DND-41 (cell line): ENCODE measurements at regions not wholly inside any gene's neighbourhood (a gene's known extent, or its start where the extent isn't known, plus 50 kb on each side); places are given as distances from the start of the nearest gene placed in this dataset.

Experiments used
- ATAC-seq: fragments of 200-7000 bp; cut with Tn5 transposase; 3 replicates; pipeline ENCODE4 v1.9.1; 2021; ENCODE audit warnings: low read depth; ENCODE audit not compliant: insufficient read depth
- DNase-seq: peaks from one replicate; pipeline ENCODE4 v3.0.0-alpha.2; 2020
- H2AFZ ChIP-seq: 2 replicates; pipeline ENCODE4 v1.6.0; 2012; ENCODE audit warnings: low read depth, low read length
- H3K27ac ChIP-seq: 2 replicates; pipeline ENCODE4 v1.5.1; 2012; ENCODE audit warnings: low read length, inconsistent platforms
- H3K27me3 ChIP-seq: fragments of 200-600 bp; sonication (generic); 2 replicates; pipeline ENCODE4 v1.6.0; 2012; ENCODE audit warnings: low read length, mild to moderate bottlenecking, inconsistent platforms; ENCODE audit not compliant: insufficient read depth, poor library complexity
- H3K36me3 ChIP-seq: 2 replicates; pipeline ENCODE4 v1.5.1; 2012; ENCODE audit warnings: low read length, inconsistent platforms; ENCODE audit not compliant: insufficient read depth
- H3K4me1 ChIP-seq: 2 replicates; pipeline ENCODE4 v1.5.1; 2012; ENCODE audit warnings: mild to moderate bottlenecking, low read length; ENCODE audit not compliant: insufficient read depth
- H3K4me2 ChIP-seq: 2 replicates; pipeline ENCODE4 v1.6.0; 2012; ENCODE audit warnings: mild to moderate bottlenecking, moderate library complexity, low read length, inconsistent platforms; ENCODE audit not compliant: insufficient read depth
- H3K4me3 ChIP-seq, 2 experiments: fragments of 200-600 bp in 1 of 2; shearing (Covaris generic) in 1 of 2; 2 replicates each; pipeline ENCODE4 v1.5.1; 2012 to 2016; ENCODE audit warnings: inconsistent platforms in 2 of 2, low read length in 2 of 2, mild to moderate bottlenecking in 2 of 2, low read depth in 1 of 2, moderate library complexity in 1 of 2
- H3K79me2 ChIP-seq: 2 replicates; pipeline ENCODE4 v1.6.0; 2012; ENCODE audit warnings: low read length, inconsistent platforms; ENCODE audit not compliant: insufficient read depth
- H3K9ac ChIP-seq: 2 replicates; pipeline ENCODE4 v1.6.0; 2012; ENCODE audit warnings: low read depth, mild to moderate bottlenecking, inconsistent platforms, low read length, moderate library complexity
- H3K9me3 ChIP-seq: 2 replicates; pipeline ENCODE4 v1.5.1; 2012; ENCODE audit warnings: low read length, moderate library complexity, mild to moderate bottlenecking, inconsistent platforms; ENCODE audit not compliant: insufficient read depth, severe bottlenecking
- H4K20me1 ChIP-seq: 2 replicates; pipeline ENCODE4 v1.6.0; 2012; ENCODE audit warnings: low read length; ENCODE audit not compliant: insufficient read depth
- EZH2 ChIP-seq: IDR thresholded peaks from 3 replicates; pipeline ENCODE4 v1.6.1; 2012; ENCODE audit warnings: borderline replicate concordance, low read depth, mild to moderate bottlenecking, moderate library complexity, low read length, inconsistent platforms; ENCODE audit not compliant: severe bottlenecking
- TF ChIP-seq, protein P1 (sequence below): IDR thresholded peaks from 2 replicates; pipeline ENCODE4 v1.5.1; 2012; ENCODE audit warnings: borderline replicate concordance, low read length, moderate library complexity, mild to moderate bottlenecking; ENCODE audit not compliant: poor library complexity, severe bottlenecking; ENCODE audit errors: extremely low read depth

DNA sequence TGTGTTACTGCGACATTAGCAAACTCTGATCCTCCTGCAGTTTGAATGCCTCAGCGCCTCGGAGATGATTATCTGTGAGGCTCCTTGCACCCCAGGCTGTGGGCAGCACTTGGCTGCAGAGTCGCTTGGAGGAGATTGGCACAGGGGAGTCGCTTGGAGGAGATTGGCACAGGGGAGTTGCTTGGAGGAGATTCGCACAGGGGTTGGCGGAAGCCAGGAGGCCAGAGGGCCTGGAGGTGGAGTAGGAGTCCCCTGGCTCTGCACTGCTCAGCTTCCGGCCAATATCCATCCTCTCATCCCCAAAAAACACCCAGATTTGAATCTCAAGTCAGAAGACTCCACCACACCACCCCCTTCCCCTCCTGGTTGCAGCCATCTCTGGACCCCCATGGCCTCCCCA lies 192.6 kb upstream of the NECTIN1 start:
- no peaks in the 10 kb centered on the region for H3K4me1 ChIP-seq
- H3K4me3 ChIP-seq: no peak overlapping the region
- no peaks in the 10 kb centered on the region for H3K79me2 ChIP-seq
- H3K36me3 ChIP-seq: no peaks in the 10 kb centered on the region
- no peak for TF ChIP-seq EZH2
- TF ChIP-seq, protein P1, sequence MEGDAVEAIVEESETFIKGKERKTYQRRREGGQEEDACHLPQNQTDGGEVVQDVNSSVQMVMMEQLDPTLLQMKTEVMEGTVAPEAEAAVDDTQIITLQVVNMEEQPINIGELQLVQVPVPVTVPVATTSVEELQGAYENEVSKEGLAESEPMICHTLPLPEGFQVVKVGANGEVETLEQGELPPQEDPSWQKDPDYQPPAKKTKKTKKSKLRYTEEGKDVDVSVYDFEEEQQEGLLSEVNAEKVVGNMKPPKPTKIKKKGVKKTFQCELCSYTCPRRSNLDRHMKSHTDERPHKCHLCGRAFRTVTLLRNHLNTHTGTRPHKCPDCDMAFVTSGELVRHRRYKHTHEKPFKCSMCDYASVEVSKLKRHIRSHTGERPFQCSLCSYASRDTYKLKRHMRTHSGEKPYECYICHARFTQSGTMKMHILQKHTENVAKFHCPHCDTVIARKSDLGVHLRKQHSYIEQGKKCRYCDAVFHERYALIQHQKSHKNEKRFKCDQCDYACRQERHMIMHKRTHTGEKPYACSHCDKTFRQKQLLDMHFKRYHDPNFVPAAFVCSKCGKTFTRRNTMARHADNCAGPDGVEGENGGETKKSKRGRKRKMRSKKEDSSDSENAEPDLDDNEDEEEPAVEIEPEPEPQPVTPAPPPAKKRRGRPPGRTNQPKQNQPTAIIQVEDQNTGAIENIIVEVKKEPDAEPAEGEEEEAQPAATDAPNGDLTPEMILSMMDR: no peak
- DNase-seq (no peak), ATAC-seq (no peak)
- H3K9me3 ChIP-seq: no peaks in the 10 kb centered on the region
- no peak overlapping the region for H3K27ac ChIP-seq
- H3K9ac ChIP-seq: no peak overlapping the region
- H4K20me1 ChIP-seq: no peaks in the 10 kb centered on the region
- H2AFZ ChIP-seq: no peak overlapping the region
- no peak overlapping the region for H3K4me2 ChIP-seq
- peaks cover 21% of the 10 kb centered on the region for H3K27me3 ChIP-seq

DNA sequence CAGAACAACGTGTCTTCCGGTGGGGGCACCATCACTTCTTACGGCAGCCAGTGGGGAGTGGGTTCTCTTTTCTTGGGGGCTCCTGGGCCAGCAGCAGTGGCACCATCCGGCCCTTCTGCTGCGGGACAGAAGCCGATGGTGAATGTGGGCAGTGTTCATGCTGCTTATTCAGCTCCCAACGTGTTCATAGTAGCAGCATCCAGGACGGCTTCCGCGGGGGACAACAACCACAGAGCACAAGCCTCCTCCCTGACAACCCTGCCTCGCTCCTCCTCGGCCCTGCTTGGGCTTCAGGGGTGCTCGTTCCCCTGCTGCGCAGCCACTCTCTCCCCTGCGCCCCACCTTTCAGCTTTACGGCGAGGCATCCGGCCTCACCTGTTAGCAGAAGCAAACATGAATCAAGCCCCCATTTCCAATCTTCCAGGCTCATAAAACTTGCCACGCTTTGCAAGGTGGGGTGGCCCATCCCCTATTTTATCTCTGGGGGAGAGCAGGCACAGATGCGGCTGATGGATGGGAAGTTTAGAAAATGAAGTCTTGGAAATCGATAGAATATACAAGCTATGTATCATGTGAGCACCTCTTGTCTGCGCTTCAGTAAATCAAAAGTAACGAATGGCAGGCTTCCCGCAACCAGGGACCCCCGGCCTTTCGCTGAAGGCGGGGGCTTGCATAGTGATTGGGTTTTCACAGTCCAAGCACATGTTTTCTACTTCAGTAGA lies 191.8 kb upstream of the NECTIN1 start:
- Histone ChIP-seq H3K36me3 (no peaks in the 10 kb centered on the region), H3K27me3 (peaks cover 21% of the 10 kb centered on the region)

DNA sequence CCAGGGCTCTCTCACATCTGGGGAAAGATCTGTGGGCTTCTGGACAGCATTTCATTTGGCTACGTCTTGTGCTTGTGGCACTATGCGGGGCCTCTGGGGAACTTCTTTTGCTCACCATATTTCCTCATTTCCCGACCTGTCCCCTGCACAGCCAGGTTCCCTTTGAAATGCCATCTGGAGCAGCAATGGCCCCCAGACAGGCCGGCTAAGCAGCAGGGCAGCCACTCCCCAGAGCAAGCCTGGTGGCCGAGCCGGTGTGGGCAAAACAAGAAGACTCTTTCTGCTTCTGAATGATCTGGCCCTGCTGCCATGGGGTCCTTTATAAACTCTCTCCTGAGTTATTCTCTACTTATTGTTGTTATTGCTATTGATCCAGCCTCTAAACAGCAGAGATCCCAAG lies 190.7 kb upstream of the NECTIN1 start:
- Histone ChIP-seq H3K27ac (no peak overlapping the region), H3K4me3 (no peak overlapping the region), H3K79me2 (no peaks in the 10 kb centered on the region), H3K27me3 (peaks cover 21% of the 10 kb centered on the region), H3K9me3 (no peaks in the 10 kb centered on the region), H3K36me3 (no peaks in the 10 kb centered on the region), H4K20me1 (no peaks in the 10 kb centered on the region), H3K4me1 (no peaks in the 10 kb centered on the region), H2AFZ (no peak overlapping the region), H3K9ac (no peak overlapping the region), H3K4me2 (no peak overlapping the region)
- TF ChIP-seq, protein P1: no peak
- no peak for TF ChIP-seq EZH2
- no peak for DNase-seq
- ATAC-seq: no peak

More for the DNA sequence above, 191.8 kb upstream of the NECTIN1 start:
- Histone ChIP-seq H3K4me2 (no peak overlapping the region), H3K4me1 (no peaks in the 10 kb centered on the region), H3K9me3 (no peaks in the 10 kb centered on the region), H3K9ac (no peak overlapping the region), H4K20me1 (no peaks in the 10 kb centered on the region), H3K27ac (no peak overlapping the region), H2AFZ (no peak overlapping the region), H3K79me2 (no peaks in the 10 kb centered on the region), H3K4me3 (no peak overlapping the region)
- TF ChIP-seq EZH2: no peak
- TF ChIP-seq, protein P1: no peak
- ATAC-seq: no peak
- no peak for DNase-seq
